ENCODE measurements at regions not wholly inside any gene's neighbourhood (a gene's known extent, or its start where the extent isn't known, plus 50 kb on each side); places are given as distances from the start of the nearest gene placed in this dataset.

DNA sequence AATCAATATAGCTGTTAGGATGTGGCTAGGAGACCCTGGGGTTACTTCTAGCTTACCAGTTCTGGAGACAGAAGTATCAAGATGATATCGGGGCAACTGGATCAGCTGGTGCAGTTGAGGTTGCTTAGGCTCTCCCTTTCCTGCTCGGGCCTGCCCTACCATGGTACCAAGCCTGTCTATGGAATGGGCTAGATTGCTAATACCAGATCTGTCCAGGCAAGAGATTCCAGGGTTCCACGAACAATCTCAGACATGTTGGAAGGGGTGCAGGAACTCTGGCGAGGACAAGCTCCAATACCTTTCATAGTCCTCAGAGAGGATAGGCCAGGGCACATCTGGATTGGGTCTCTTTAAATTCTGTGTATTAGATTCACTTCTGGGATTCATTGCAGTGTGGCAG is 53.8 kb downstream of the ADM start:
- no peak for FAIRE-seq
- no peak for DNase-seq (ENCODE audit: insufficient read length, low spot score)
- TF ChIP-seq PAX5 (IDR thresholded peaks at IDR 0.05; ENCODE audit: insufficient read depth, low read length, severe bottlenecking) (no peak), TAF1 (IDR thresholded peaks at IDR 0.05; ENCODE audit: low read depth, low read length) (no peak), POU2F2 (IDR thresholded peaks at IDR 0.05; ENCODE audit: low read depth, low read length) (no peak), POLR2A (IDR thresholded peaks at IDR 0.05; ENCODE audit: low read depth, low read length) (no peak), SPI1 (IDR thresholded peaks at IDR 0.05; ENCODE audit: low read depth, low read length) (no peak), POLR2AphosphoS5 (IDR thresholded peaks at IDR 0.05; ENCODE audit: low read depth, low read length) (no peak)

DNA sequence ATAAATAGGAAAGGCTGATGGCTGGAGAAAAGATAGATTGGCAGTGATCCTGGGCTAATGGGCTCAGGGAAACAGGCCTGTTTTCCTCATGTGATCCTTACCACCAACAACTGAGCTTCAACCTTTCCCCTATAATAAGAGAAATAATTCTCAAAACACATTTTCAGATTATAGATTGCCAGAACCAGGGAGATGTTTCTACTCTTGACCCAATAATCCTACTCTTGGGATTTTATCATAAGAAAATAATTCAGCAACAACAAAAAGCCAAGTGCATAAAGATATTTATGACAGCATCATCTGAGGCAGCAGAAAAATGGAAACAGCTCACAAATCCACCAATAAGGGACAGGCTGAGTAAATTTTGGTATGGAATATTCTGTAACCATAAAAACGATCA is 54.3 kb downstream of the ADM start:
- FAIRE-seq (no peak), DNase-seq (ENCODE audit: insufficient read length, low spot score) (no peak)
- no peak for TF ChIP-seq TAF1 (IDR thresholded peaks at IDR 0.05; ENCODE audit: low read depth, low read length)
- TF ChIP-seq PAX5 (IDR thresholded peaks at IDR 0.05; ENCODE audit: insufficient read depth, low read length, severe bottlenecking), result no peak
- no peak for TF ChIP-seq POU2F2 (IDR thresholded peaks at IDR 0.05; ENCODE audit: low read depth, low read length)
- no peak for TF ChIP-seq POLR2A (IDR thresholded peaks at IDR 0.05; ENCODE audit: low read depth, low read length)
- TF ChIP-seq POLR2AphosphoS5 (IDR thresholded peaks at IDR 0.05; ENCODE audit: low read depth, low read length), result no peak
- no peak for TF ChIP-seq SPI1 (IDR thresholded peaks at IDR 0.05; ENCODE audit: low read depth, low read length)

DNA sequence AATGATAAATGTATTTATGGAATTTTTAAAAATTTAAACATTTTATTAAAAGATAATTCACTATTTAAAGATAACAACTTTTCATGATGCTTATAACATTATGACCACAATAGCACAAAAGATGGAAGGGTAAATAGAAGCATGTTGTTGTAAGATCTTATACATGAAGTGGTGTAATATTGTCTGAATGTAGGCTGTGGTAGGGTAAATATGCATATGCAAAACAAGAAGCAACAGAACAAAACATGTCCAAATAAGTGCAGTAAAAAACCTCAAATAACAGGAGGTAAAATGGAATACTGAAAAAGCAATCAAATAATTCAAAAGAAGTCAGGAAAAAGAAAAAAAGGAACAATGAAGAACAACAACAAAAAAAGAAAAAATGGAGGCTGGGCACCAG is 56.0 kb downstream of the ADM start:
- TF ChIP-seq POLR2A (IDR thresholded peaks at IDR 0.05; ENCODE audit: low read depth, low read length) (no peak), POU2F2 (IDR thresholded peaks at IDR 0.05; ENCODE audit: low read depth, low read length) (no peak), SPI1 (IDR thresholded peaks at IDR 0.05; ENCODE audit: low read depth, low read length) (no peak), POLR2AphosphoS5 (IDR thresholded peaks at IDR 0.05; ENCODE audit: low read depth, low read length) (no peak), TAF1 (IDR thresholded peaks at IDR 0.05; ENCODE audit: low read depth, low read length) (no peak), PAX5 (IDR thresholded peaks at IDR 0.05; ENCODE audit: insufficient read depth, low read length, severe bottlenecking) (no peak)
- DNase-seq (ENCODE audit: insufficient read length, low spot score) (no peak), FAIRE-seq (no peak)

DNA sequence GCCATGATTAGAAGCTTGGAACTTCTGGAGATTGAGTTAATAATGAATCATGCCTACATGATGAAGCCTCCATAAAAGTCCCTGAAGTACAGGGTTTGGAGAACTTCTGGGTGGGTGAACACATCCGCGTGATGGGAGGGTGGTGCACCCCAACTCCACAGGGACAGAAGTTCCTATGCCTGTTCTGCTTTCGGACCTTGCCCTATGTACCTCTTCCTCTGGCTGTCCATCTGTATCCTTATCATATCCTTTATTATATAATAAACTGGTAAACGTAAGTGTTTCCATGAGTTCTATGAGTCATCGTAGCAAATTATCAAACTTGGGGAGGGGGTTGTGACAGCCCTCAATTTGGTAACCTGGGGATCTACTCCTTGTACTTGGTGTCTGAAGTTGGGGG is 60.2 kb downstream of the ADM start:
- no peak for FAIRE-seq

DNA sequence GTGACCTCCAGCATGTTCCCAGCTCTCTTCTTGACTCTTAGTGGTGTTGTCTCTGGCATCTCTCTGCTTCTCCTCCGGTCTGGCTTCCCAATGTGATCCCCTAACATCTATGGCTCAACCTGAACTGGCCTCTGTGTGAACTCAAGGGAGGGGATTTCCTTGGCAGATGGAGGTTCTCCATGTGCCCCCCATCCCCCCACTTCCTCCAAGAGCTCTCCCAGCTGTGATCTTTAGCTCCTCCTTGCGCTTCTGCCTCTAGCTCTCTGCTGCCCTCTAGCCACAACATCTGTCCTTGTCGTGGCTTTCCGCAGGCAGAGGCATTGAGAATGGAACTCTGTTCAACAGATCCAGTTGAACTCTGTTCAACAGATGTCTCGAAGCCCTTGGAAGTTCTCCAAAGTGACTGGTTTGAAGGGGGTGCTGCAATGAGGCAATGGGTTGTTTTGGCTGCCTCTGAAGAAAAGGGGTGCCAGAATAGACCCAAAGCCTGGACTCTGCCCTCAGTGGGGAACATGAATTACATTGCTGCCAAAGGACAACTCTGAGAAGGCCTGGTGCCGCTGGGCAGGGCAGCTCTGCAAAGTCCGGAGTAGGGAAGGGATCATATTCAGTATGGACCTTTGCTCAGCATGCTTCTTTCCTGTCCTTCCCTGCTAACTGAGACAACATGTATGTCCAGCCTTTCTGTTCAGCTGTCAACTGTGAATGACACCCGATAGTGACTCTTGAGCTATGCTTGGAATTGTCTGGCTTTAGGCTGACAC is 61.9 kb downstream of the ADM start:
- FAIRE-seq (peak; percentile 86), DNase-seq (ENCODE audit: insufficient read length, low spot score) (peak; percentile 31)
- TF ChIP-seq POU2F2 (IDR thresholded peaks at IDR 0.05; ENCODE audit: low read depth, low read length) (peak; percentile 51; the same call in 1 of the 2 replicates), TAF1 (IDR thresholded peaks at IDR 0.05; ENCODE audit: low read depth, low read length) (no peak), PAX5 (IDR thresholded peaks at IDR 0.05; ENCODE audit: insufficient read depth, low read length, severe bottlenecking) (no peak), POLR2AphosphoS5 (IDR thresholded peaks at IDR 0.05; ENCODE audit: low read depth, low read length) (no peak), POLR2A (IDR thresholded peaks at IDR 0.05; ENCODE audit: low read depth, low read length) (no peak), SPI1 (IDR thresholded peaks at IDR 0.05; ENCODE audit: low read depth, low read length) (peak; percentile 70)

More for the DNA sequence above, 60.2 kb downstream of the ADM start:
- DNase-seq (ENCODE audit: insufficient read length, low spot score), result no peak
- TF ChIP-seq SPI1 (IDR thresholded peaks at IDR 0.05; ENCODE audit: low read depth, low read length), result no peak
- TF ChIP-seq PAX5 (IDR thresholded peaks at IDR 0.05; ENCODE audit: insufficient read depth, low read length, severe bottlenecking), result no peak
- TF ChIP-seq POLR2AphosphoS5 (IDR thresholded peaks at IDR 0.05; ENCODE audit: low read depth, low read length), result no peak
- no peak for TF ChIP-seq POLR2A (IDR thresholded peaks at IDR 0.05; ENCODE audit: low read depth, low read length)
- TF ChIP-seq POU2F2 (IDR thresholded peaks at IDR 0.05; ENCODE audit: low read depth, low read length), result no peak
- no peak for TF ChIP-seq TAF1 (IDR thresholded peaks at IDR 0.05; ENCODE audit: low read depth, low read length)

DNA sequence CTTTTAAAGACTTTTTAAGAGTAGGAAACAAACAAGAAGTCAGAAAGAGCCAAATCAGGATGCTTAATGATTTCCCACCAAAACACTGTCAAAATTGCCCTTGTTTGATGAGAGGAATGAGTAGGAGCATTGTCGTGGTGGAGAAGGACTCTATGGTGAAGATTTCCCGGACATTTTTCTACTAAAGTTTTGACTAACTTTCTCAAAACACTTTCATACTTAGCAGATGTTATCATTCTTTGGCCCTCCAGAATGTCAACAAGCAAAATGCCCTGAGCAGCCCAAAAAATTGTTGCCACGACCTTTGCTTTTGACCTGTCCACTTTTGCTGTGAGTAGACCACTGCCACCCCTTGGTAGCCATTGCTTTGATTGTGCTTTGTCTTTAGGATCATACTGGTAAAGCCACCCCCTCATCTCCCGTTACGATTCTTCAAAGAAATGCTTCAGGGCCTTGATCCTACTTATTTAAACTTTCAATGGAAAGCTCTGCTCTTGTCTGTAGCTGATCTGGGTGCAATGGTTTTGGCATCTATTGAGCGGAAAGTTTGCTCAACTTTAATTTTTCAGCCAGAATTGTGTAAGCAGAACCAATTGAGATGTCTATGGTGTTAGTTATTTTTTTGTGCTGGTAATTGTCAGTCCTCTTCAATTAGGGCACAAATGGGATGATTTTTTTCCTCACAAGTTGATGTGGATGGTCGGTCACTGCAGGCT is 67.2 kb downstream of the ADM start:
- TF ChIP-seq TAF1 (IDR thresholded peaks at IDR 0.05; ENCODE audit: low read depth, low read length), result no peak
- no peak for TF ChIP-seq PAX5 (IDR thresholded peaks at IDR 0.05; ENCODE audit: insufficient read depth, low read length, severe bottlenecking)
- TF ChIP-seq POLR2A (IDR thresholded peaks at IDR 0.05; ENCODE audit: low read depth, low read length), result no peak
- no peak for TF ChIP-seq POLR2AphosphoS5 (IDR thresholded peaks at IDR 0.05; ENCODE audit: low read depth, low read length)
- no peak for TF ChIP-seq POU2F2 (IDR thresholded peaks at IDR 0.05; ENCODE audit: low read depth, low read length)
- FAIRE-seq (no peak), DNase-seq (ENCODE audit: insufficient read length, low spot score) (no peak)

DNA sequence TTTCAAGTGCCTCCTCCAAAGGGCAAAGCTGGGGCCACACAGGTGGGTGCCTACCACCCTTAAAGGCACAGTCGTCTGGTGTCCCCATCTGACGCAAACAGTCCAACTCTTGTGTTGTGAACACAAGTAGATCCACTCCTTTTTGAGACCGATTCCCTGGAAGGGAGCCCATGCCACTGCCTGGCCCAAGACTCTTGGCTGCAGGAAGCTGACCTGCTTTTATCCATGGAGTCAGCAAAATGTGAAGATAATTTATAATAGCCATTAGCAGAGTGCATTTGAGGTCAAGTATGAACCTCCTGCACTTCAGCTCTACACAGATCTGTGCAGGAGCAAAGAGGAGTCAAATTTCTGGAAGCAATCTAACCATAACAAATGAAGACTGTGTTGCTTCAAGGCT is 68.5 kb downstream of the ADM start:
- DNase-seq (ENCODE audit: insufficient read length, low spot score) (no peak), FAIRE-seq (no peak)
- no peak for TF ChIP-seq POLR2A (IDR thresholded peaks at IDR 0.05; ENCODE audit: low read depth, low read length)
- no peak for TF ChIP-seq POLR2AphosphoS5 (IDR thresholded peaks at IDR 0.05; ENCODE audit: low read depth, low read length)
- TF ChIP-seq POU2F2 (IDR thresholded peaks at IDR 0.05; ENCODE audit: low read depth, low read length), result no peak
- no peak for TF ChIP-seq SPI1 (IDR thresholded peaks at IDR 0.05; ENCODE audit: low read depth, low read length)
- no peak for TF ChIP-seq PAX5 (IDR thresholded peaks at IDR 0.05; ENCODE audit: insufficient read depth, low read length, severe bottlenecking)
- no peak for TF ChIP-seq TAF1 (IDR thresholded peaks at IDR 0.05; ENCODE audit: low read depth, low read length)

DNA sequence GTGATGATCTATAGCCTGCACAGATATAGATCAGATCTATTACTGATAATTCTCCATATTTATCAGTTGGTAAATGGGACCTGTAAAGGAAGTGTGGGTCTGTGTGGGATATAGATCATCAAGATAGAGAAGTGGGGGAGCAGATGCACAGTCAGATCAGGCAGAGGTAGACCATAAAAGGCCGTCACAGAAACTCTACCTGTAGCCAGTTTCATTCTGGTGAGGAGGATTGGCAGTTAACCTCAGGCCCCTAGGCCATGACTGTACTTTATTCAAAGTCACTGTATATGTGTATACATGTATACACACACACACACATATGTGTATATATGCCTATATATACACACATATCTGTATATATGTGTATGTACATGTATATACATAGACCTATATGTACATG is 69.1 kb downstream of the ADM start:
- FAIRE-seq, result no peak
- TF ChIP-seq SPI1 (IDR thresholded peaks at IDR 0.05; ENCODE audit: low read depth, low read length) (peak; percentile 18; the same call in 1 of the 2 replicates), POLR2AphosphoS5 (IDR thresholded peaks at IDR 0.05; ENCODE audit: low read depth, low read length) (no peak), PAX5 (IDR thresholded peaks at IDR 0.05; ENCODE audit: insufficient read depth, low read length, severe bottlenecking) (no peak), POLR2A (IDR thresholded peaks at IDR 0.05; ENCODE audit: low read depth, low read length) (no peak)
- no peak for DNase-seq (ENCODE audit: insufficient read length, low spot score)

DNA sequence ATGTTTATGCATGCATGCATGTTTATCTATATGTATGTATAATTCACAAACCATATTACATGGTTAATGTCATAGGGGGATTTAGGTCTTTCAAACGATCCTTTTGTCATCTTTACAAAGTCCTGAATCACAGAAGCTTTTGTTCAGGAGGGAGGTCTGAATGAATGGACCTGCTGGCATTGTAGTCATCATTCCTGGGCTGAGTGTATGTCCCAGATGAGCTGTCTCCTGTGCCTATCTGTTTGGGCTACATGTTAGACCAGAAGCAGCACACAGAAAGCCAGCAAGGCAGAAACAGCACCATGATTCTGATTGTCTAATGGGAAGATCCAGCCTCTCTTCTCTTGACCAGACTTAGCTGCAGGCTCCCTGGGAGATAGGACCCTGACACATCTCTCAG is 69.5 kb downstream of the ADM start:
- FAIRE-seq, result no peak
- DNase-seq (ENCODE audit: insufficient read length, low spot score), result no peak
- no peak for TF ChIP-seq POU2F2 (IDR thresholded peaks at IDR 0.05; ENCODE audit: low read depth, low read length)
